Left forelimb (tissue), 1 donor: ENCODE measurements at regions not wholly inside any gene's neighbourhood (a gene's known extent, or its start where the extent isn't known, plus 50 kb on each side); places are given as distances from the start of the nearest gene placed in this dataset.
"Not testable (repeated sequence)": the region's sequence is repeated elsewhere in the genome, so short reads cannot be mapped to it uniquely, and the experiment has no call there.

Experiments used
- DNase-seq: peaks from one replicate; pipeline ENCODE4 v3.0.0-alpha.2; 2018; ENCODE audit warnings: low spot score

DNA sequence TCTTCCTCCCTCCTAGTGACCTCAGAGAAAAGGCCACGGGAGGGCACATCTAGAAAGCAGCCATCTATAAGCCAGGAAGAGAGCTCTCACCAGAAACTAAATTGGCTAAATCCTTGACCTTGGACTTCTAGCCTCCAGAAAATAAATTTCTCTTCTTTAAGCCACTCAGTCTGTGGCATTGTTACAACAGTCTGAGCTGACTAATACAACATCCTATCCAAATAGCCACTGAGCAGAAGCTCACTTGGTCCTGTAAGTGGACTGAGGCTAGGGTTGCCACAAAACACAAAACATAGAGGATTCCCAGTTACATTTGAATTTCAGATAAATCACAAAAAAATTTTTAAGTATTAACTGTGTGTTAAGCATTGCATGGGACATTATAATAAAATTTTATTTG, 383.4 kb downstream of the MLLT3 start:
- no peak for DNase-seq

DNA sequence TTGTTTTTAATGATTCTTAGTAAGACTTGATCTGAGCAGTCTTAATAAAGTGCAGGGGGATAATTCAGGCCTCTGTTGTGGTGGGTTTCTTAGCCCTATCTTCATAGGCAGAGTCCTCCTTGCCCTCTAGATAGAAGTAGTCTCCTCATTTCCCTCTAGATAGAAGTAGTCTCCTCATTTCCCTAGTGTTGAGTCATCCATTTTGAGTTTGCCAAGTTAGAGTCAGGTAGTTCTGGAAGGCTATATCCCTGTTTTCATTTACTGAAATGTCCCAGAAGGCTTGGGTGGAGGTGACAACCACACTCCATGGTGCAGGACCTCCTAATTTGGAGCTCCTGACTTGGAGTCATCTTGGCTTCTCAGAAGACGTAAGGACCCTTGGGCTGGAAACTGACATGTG, 384.6 kb downstream of the MLLT3 start:
- DNase-seq: no peak

DNA sequence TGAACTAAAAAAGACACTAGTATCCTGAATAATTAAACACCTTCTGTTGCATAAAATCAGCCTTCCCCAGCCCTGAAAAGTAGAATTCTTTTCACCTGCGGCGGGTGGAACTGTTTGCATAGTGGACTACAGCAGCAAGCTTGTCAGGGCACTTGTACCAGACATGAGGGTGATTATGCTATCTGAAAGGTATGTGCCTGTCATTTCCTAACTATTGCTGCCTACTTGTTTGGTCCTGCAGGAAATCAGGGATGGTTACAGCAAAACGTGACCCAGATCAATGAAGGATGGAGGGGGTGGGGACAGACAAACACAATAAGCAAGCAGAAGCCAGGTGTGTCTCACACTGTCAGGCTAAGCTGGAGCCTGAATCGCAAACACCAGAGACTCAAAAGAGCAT, 385.6 kb downstream of the MLLT3 start:
- no peak for DNase-seq

DNA sequence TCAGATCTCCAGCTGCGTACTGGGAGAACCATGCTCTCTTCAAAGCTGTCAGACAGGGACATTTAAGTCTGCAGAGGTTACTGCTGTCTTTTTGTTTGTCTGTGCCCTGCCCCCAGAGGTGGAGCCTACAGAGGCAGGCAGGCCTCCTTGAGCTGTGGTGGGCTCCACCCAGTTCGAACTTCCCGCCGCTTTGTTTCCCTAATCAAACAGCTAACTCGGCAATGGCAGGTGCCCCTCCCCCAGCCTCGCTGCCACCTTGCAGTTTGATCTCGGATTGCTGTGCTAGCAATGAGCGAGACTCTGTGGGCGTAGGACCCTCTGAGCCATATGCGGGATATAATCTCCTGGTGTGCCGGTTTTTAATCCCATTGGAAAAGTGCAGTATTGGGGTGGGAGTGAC, 387.1 kb downstream of the MLLT3 start:
- DNase-seq: not testable (repeated sequence)

DNA sequence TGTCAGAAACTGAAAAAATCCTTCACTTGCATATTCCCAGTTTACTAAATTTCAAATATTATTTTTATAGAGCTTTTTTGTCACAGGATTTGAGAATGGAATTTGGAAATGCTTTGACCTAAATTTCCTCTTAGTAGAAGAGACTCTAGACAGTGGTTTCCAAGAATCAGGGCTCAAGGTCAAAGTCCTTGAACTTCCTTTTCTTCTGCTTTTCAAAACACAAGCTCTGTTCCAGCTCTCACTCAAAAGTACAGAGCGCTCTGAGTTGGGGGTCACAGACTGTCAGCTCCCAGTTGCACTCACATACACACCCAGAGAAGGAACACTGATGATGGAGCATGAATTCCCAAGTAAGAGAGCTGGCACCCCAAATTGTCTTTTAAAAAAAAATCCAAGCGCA, 394.2 kb downstream of the MLLT3 start:
- no peak for DNase-seq

DNA sequence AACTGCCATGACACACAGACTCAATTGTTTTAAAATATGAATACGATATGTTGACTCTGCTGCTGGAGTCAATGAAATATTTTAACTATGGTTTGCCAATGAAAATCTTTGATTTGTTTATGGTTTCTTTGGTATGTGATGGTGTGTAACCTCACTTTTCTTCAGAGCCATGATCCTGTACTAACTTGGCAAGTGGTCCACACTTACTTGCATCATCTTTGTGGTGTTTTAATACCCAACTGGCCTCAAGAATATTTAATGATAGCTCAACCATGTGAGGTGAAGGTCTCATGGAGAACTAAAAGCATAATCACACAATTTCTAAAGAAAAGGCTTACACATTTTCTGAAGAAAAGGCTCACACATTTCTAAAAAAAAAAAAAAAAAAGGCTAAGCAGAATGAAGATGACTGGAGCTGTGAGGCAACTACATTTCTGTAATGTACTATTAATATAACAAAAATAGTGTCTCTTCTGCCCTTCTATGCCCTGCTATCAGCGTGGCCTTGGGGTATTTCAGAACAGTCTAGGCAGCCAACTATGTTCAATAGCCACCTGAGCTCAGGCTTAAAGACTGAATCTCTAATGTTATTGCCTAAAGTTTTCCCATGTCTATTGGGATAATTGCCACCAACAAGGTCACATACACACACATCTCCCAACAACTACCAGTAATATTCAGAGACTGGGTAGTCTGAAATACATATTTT, 395.0 kb downstream of the MLLT3 start:
- no peak for DNase-seq

DNA sequence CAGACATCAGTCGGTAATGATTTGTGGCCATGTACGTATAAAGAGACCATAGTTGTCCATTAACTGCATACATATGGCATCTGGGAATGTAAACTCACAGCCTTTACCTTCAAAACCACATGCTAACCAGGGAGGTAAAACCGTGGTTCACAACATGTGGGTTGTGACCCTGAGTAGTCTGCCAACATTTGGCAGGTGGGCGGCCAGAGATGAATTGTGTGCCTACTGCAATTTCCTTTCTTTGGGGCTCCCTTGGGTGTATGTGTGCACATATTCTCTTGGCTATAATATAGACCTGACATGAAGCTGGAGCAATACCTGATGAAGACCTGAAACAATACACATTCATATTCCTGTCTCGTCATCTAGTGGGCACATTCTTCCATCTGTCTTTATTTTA, 396.0 kb downstream of the MLLT3 start:
- DNase-seq: no peak

DNA sequence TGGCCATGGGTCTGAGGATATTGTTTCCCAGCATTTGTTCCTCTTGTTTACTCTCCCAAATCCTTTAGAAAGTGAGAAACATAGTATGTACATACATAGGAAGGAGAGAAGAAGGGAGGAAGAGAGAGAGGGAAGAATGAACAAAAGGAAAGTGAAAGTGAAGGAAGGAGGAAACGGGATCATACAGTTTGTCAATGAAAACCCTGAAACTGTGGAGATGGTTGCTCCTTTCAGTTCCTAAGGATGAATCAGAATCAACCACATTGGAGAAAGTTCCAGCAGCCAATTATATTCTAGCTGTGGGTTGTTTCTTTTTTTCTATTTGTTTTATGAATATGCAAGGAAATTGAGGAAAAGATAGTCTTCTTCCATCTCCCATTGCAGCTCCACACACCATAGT, 396.5 kb downstream of the MLLT3 start:
- no peak for DNase-seq

DNA sequence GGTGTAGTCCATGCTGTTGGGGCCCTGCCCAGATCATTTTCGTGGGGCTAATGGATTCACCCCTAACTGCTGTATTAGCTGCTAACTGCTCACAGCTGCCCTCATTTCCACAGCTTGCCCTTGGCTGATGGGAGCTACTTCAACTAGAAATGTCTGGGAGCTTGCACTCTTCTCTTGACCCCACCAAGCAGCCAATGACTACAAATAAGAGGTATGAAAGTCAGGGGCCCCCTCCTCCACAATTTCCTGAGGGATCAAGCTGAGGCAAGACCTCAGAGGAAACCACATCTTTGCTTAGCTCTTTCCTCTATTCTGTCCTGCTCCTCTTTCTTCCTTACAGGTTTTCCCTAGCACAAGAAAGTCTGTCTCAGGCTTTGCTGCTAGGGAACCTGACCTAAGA, 397.5 kb downstream of the MLLT3 start:
- DNase-seq: no peak

DNA sequence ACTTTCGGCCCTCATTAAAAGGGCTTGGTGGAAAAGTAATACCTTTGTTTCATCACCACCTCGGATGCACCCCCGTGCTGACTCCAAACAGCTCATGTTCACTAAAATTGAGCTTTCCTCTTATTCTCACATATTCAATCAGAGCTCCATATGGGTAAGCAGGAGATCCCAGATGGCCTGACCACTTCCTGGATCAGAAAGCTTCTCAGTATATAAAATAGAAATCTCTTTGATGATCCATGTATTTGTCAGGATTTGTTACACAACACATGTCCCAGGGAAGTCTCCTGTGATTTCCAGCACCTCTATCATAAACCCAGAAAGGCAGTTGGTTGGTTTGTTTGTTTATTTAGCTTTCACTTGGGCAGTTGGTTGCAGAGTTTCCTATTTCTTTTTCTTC, 402.0 kb downstream of the MLLT3 start:
- DNase-seq: no peak

DNA sequence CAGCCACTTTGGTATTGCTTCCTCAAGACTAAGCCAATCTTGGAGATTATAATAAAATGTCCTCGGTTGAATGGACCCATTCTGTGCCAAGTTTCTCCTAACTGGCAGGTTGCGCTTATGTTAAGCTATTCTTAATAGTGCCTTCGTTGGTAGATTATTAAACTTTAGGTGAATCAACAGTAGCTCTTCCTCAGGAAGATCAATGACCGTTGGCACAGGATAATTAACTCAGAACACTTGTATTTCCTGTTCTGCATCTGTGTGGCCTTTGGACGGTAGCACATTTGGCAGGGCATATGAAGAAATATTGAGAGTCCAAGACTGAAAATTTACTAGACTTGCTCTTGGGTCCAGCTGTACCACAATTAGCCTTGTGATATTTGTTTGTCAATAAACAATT, 402.9 kb downstream of the MLLT3 start:
- DNase-seq: no peak

DNA sequence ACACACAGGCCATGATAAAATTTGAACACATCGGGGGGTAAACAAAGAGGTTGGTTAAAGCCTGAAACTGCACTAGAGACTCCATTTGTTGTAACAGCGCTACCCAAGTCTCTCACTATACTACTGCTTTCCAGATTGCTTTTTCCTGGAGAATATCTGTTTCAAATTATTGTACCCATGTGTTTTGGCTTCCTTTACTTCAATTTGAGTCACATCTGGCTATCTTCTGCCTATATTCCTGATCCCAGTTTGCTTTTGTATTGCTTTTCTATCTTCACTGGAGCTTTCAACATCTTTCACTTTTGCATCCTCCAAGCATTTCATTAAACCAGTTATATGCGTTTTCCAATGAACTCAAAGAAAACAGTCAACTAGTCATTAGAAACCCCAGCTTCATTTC, 404.7 kb downstream of the MLLT3 start:
- DNase-seq: no peak

DNA sequence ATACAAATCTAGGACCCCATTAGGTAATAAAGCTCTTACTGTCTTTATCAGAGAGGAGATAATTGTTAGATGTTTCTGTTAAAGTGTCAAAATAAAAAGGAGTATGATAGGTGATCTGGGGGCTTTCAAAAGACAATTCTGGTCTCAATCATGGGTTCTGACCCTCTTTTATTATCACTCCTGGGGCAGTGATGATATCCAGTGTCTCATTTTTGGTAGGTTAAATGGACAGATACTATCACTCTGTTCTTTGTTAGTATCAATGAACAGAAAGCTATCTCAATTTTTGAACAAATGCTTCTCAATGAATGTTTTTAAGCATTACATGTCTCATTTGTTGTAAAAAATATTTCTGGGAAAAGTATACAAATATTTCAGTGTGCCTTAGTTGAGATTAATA, 405.9 kb downstream of the MLLT3 start:
- no peak for DNase-seq

DNA sequence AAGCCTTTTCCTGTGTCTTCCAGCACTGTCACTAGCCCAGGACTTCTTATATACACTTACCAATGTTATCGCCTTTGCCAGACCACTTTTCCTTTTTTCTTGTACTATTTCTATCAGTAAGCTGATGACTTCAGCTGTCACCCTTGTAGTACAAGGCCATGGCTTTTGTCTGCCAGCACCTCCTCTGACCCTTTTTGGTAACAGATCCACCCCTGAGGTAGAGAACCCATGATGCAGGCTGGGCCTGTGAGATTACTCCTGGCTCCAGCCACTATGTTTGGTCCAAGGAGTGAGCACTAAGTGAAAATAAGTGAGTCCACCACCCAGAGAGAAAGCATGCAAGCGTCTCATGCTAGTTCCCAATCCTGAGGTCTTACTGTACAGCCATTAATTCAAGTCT, 406.7 kb downstream of the MLLT3 start:
- no peak for DNase-seq

DNA sequence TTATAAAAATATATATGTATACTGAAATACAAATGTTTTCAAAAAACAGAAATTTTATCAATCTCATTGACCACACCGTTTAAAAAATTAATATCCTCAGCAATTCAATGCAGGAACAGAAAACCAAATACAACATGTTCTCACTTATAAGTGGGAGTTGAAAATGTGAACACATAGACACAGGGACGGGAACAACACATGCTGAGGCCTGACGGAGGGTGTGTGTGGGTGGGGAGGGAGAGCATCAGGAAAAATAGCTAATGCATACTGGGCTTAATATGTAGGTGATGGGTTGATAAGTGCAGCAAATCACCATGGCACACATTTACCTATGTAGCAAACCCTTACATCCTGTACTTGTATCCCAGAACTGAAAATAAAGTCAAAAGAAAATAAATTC, 409.5 kb downstream of the MLLT3 start:
- no peak for DNase-seq

DNA sequence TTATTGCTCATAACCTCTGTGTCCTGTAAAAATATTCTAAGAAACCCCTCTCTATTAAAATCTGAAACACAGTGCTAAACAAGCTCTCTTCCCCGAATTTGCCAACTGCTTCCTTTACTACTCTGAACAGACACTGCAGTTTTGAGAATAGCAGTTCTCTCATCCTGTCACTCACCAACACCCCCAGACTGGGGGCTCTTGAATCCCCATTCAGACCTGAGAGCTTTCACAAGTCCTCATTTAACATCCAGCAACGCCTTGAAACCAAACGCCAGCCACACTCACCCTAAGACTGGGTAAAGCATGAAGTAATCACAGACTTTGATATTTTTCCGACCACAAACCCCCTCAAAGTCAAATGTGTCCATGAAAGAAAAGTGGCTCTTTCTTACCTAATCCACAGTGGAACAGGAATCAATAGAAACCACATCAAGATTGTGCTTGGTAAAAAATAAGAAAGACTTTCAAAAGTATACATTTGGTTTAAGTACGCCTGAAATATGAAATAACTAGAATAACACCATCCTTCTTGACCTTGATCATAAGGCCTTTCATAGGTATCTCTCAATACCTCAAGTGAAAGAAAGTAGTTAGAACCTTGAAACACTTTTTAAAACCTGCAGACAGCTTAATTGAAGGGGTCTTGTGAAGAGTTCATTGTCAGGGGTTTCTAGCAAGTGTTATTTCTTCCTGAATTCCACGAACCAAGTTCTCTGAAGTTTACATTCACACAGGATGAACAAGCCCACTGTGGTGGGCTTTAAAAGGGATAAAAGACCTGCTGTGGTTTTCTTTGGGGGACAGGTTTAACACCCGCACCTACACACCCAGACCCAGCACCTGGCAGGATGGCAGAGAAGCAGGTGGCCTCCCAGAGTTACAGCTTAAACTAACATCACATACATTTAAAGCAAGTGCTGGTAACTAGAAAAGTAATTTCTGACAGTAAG, 412.6 kb downstream of the MLLT3 start:
- no peak for DNase-seq

DNA sequence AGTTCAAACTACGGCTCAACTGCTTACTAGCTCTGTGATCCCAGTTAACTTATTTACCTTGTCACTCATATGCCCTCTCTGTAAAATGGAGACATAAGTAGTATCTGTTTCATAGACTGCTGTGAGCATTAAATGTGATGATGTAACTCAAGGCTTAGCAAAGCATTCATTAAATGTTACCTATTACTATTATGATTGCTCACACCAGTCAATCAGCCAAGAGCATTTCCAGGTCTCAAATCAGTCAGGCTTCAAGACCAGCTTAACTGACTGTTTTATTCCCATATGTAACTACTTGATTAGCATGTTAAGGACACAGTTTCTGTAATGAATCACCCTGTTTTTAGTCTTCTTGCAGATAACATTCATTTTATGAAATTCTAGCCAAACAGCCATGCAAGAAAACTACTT, 413.3 kb downstream of the MLLT3 start:
- no peak for DNase-seq

DNA sequence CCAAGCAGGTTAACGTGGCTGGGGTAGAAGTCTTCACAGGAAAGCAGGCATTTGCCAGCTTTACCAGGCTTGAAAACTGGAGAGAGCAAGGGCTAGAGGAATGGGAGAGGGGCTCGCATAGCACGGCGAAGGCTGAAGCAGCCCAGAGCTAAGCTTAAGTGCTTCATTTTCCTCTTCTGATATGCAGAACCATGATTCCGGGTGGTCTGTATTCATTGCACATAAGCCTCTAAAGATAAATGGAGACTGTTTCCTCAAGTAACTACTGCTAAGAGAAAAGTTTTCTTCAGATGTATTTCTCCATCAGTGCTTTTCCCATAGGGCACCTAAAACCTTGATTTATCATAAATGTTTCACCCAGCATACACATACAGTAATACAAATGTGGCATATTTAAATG, 414.1 kb downstream of the MLLT3 start:
- DNase-seq: no peak

DNA sequence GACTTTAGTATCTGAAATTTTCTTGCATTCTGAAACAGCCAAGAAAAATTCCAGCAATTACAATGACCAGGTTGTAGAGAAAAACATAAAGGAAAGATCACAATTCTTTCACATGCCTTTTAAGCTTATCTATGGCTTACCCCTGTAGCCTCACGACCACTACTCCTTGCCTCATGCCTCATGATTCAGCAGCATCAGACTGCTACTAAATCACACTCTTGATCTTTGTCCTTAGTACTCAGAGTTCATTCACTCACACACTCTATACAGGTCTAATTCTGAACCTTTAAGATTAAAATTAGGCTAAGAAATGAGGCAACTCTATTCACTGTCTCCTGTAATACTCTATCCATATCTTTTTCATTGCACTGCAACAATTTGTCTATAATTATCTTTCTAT, 415.1 kb downstream of the MLLT3 start:
- DNase-seq: no peak

DNA sequence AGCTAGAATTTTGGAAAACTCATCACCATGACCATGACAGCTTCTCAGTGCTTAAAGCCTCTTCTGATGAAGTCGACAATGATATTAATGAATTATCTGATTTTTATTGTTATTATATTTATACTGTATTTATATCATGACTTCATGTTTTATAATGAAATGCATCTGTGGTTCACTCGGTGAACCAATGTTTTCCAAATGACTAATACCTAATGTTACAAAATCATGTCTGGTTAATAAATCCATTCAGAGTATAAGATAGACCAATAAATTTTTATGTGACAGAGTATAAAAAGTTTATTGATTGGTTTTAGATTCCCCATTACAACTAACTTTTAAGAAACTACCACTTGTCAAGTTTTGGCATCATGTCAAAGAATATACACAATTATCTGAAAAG, 416.5 kb downstream of the MLLT3 start:
- no peak for DNase-seq

DNA sequence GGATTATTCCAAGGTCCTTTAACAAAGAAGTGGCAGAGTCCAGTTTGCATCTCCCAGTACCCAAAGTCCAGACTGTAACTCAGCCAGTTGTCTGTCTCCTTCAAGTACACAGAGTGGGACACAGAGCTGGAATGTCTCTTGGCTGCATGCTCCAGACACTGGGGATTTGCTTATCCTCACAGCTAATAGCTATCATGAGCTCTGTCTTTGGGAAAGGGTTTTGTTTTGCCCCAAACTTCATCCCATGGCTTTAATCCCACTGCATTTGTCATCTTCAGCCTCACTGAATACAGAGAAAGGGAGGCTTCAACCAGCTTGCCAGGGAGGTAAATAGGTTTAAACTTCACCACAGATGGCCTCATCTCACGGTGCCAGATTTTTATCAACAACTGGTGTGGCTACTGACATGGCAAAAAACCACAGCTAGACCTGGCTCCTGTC, 412.2 kb upstream of the SLC24A2 start:
- DNase-seq: no peak

DNA sequence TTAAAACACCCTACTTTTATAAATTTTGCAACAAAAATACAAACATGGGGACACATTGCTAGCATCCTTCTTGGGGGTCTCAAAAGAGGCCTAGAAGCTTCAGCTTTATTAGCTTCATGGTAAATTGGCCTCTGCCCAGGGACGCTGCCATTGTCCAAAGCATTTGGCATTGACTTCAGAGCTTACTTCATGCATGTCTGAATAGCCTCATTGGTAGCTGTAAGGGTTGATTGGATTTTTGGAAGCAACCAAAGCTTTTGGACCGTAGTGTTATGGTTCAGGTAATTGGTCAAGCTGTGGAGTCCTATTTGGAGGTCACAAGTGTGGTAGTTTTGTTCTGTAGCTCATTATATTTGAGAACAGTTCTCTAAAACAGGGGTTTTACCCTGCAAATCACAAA, 411.7 kb upstream of the SLC24A2 start:
- DNase-seq: no peak

DNA sequence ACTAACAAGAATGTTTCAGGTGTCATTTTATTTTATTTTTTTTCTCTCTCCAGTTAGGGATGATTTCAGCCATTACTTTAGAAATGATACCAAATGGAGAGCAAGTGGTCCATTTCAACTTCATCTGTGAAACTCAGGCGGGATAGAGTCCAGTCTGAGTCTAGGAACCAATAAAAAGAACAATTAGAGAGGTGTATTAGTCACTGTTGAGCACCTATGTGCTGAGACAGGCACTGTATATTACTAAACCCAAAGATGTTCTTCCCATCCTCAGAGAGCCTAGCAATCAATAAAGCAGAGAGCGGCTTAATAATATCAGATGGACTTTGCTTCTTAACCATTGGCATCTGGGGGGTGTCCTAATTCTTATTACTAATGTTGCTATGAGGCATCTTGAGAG, 410.3 kb upstream of the SLC24A2 start:
- no peak for DNase-seq
